ENCODE measurements at regions not wholly inside any gene's neighbourhood (a gene's known extent, or its start where the extent isn't known, plus 50 kb on each side); places are given as distances from the start of the nearest gene placed in this dataset.

DNA sequence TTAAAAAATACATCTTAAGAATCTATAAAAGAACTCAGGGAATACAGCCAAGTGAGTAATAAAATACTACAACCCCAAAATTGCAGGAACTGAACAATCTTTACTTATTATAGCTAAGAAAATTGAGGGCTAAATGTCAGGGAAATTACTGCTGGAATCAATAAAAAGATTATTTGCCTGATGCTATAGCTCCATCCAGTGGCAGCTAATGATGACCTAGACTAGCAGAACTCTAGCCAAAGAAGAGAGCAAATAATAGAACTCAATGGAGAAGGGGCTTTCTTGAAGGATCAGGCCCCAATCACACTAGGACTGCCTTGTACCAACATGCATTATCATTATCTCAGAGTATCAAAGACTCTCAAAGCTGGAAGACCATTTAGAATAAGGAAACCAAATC is 85.0 kb upstream of the FAM241A start:
- H3K9me3 Mint-ChIP-seq, result peaks cover 7% of the 10 kb centered on the region
- no peak overlapping the region for H3K27ac Mint-ChIP-seq
- no peak overlapping the region for H3K4me3 Mint-ChIP-seq
- DNase-seq (ENCODE audit: low spot score in 2 of 2, unreplicated experiment in 2 of 2), result no peak
- no peaks in the 10 kb centered on the region for H3K36me3 Mint-ChIP-seq
- TF ChIP-seq, protein P1, sequence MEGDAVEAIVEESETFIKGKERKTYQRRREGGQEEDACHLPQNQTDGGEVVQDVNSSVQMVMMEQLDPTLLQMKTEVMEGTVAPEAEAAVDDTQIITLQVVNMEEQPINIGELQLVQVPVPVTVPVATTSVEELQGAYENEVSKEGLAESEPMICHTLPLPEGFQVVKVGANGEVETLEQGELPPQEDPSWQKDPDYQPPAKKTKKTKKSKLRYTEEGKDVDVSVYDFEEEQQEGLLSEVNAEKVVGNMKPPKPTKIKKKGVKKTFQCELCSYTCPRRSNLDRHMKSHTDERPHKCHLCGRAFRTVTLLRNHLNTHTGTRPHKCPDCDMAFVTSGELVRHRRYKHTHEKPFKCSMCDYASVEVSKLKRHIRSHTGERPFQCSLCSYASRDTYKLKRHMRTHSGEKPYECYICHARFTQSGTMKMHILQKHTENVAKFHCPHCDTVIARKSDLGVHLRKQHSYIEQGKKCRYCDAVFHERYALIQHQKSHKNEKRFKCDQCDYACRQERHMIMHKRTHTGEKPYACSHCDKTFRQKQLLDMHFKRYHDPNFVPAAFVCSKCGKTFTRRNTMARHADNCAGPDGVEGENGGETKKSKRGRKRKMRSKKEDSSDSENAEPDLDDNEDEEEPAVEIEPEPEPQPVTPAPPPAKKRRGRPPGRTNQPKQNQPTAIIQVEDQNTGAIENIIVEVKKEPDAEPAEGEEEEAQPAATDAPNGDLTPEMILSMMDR (IDR thresholded peaks at IDR 0.05; ENCODE audit: unreplicated experiment), result no peak
- H3K27me3 Mint-ChIP-seq (ENCODE audit: low read depth), result no peaks in the 10 kb centered on the region
- H3K4me1 Mint-ChIP-seq, result peaks cover 10% of the 10 kb centered on the region

DNA sequence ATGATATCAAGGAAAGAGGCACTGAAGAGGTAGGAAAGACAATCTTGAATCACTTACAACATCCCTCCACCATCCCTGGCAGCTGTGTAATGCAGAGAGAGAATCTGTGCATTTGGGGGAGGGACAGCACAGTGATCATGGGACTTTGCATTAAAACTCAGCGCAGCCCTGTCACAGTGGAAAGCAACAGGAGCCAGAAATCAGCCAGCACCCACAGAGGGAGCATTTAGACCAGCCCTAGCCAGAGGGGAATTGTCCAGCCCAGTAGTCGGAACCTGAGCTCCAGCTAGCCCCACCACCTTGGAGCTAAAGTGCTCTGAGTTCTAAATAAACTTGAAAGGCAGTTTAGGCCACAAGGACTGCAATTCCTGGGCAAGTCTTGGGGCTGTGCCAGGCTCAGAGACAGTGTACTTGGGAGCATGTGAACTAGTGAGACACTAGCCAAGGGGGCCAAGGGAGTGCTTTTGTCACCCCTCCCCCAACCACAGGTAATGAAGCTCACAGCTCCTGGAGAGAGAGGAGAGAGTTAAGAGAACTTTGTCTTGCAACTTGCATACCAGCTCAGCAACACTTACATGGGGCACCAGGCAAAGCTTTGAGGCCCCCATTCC is 83.9 kb upstream of the FAM241A start:
- Mint-ChIP-seq H3K9me3 (peaks cover 7% of the 10 kb centered on the region), H3K36me3 (no peaks in the 10 kb centered on the region), H3K4me1 (peaks cover 10% of the 10 kb centered on the region), H3K4me3 (no peak overlapping the region), H3K27me3 (ENCODE audit: low read depth) (no peaks in the 10 kb centered on the region), H3K27ac (no peak overlapping the region)
- DNase-seq (ENCODE audit: low spot score in 2 of 2, unreplicated experiment in 2 of 2), result no peak
- TF ChIP-seq, protein P1 (IDR thresholded peaks at IDR 0.05; ENCODE audit: unreplicated experiment), result no peak

DNA sequence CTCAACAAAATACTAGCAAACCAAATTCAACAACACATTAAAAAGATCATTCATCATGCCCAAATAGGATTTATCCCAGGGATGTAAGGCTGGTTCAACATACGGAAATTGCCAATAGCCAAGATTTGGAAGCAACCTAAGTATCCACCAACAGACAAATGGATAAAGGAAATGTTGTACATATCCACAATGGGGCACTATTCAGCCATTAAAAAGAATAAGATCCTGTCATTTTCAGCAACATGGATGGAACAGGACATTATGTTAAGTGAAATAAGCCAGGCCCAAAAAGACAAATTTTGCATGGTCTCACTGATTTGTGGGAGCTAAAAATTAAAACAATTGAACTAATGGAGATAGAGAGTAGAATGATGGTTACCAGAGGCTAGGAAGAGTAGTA is 82.0 kb upstream of the FAM241A start:
- TF ChIP-seq, protein P1 (IDR thresholded peaks at IDR 0.05; ENCODE audit: unreplicated experiment), result no peak
- peaks cover 7% of the 10 kb centered on the region for H3K9me3 Mint-ChIP-seq
- no peak for DNase-seq (ENCODE audit: low spot score in 2 of 2, unreplicated experiment in 2 of 2)
- no peak overlapping the region for H3K4me3 Mint-ChIP-seq
- no peaks in the 10 kb centered on the region for H3K36me3 Mint-ChIP-seq
- no peak overlapping the region for H3K27ac Mint-ChIP-seq
- H3K4me1 Mint-ChIP-seq, result peaks cover 9% of the 10 kb centered on the region
- H3K27me3 Mint-ChIP-seq (ENCODE audit: low read depth), result no peaks in the 10 kb centered on the region

DNA sequence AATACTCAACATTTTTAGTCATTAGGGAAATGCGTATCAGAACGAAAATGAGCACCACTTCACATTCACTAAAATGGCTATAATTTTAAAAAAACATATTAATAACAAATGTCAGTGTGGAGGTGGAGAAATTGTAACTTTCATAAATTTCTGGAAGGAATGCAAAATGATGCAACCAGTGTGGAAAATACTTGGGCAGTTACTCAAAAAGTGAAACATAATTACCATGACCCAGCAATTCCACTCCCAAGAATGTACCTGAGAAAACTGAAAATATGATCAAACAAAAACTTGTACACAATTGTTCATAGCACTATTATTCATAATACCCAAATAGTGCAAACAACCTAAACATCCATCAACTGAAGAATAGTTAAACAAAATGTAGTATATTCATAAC is 76.1 kb upstream of the FAM241A start:
- DNase-seq (ENCODE audit: low spot score in 2 of 2, unreplicated experiment in 2 of 2), result no peak
- Mint-ChIP-seq H3K9me3 (peaks cover 17% of the 10 kb centered on the region), H3K27me3 (ENCODE audit: low read depth) (no peaks in the 10 kb centered on the region), H3K36me3 (peaks cover 8% of the 10 kb centered on the region), H3K4me3 (no peak overlapping the region), H3K4me1 (no peaks in the 10 kb centered on the region), H3K27ac (no peak overlapping the region)
- TF ChIP-seq, protein P1 (IDR thresholded peaks at IDR 0.05; ENCODE audit: unreplicated experiment), result no peak

DNA sequence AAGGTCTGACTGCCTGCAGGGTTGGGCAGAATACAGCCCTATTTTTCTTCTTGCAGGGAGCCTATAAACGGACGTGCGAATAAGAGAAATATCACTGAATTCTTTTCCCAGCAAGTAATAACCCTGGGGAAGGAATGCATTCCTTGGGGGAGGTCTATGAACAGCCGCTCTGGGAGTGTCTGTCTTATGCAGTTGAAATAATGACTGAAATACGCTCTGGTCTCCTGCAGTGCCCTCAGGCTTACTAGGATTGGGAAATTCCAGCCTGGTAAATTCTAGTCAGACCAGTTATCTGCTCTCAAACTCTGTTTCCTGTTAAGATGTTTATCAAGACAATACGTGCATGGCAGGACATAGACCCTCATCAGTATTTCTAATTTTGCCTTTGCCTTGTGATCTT is 72.1 kb upstream of the FAM241A start:
- Mint-ChIP-seq H3K27me3 (ENCODE audit: low read depth) (no peaks in the 10 kb centered on the region), H3K36me3 (peaks cover 10% of the 10 kb centered on the region), H3K9me3 (peaks cover 24% of the 10 kb centered on the region), H3K27ac (no peak overlapping the region), H3K4me1 (no peaks in the 10 kb centered on the region), H3K4me3 (no peak overlapping the region)
- TF ChIP-seq, protein P1 (IDR thresholded peaks at IDR 0.05; ENCODE audit: unreplicated experiment), result no peak
- DNase-seq (ENCODE audit: low spot score in 2 of 2, unreplicated experiment in 2 of 2), result no peak
